ENCODE measurements at regions not wholly inside any gene's neighbourhood (a gene's known extent, or its start where the extent isn't known, plus 50 kb on each side); places are given as distances from the start of the nearest gene placed in this dataset.

GRCh38 chr20:53794529-53795115 is 201.0 kb upstream of the ZNF217 start:
- Histone ChIP-seq H3K4me2 (ENCODE audit: low read depth, low read length, poor library complexity, severe bottlenecking) (no peak overlapping the region), H3K27me3 (ENCODE audit: low read length) (no peaks in the 10 kb centered on the region), H3K79me2 (ENCODE audit: insufficient read depth, low read length) (no peaks in the 10 kb centered on the region), H3K27ac (ENCODE audit: low read depth, low read length) (no peak overlapping the region), H3K36me3 (ENCODE audit: low read length) (no peaks in the 10 kb centered on the region), H3K9ac (ENCODE audit: low read length) (no peak overlapping the region), H2AFZ (ENCODE audit: low read depth, low read length, severe bottlenecking) (no peak overlapping the region), H3K9me2 (replicated peaks; ENCODE audit: insufficient read depth, low read length) (no peaks in the 10 kb centered on the region), H4K20me1 (ENCODE audit: low read depth, low read length) (no peaks in the 10 kb centered on the region), H3K4me3 (ENCODE audit: insufficient read depth, low read length, poor library complexity, severe bottlenecking) (no peak overlapping the region), H3F3A (ENCODE audit: insufficient read depth) (no peaks in the 10 kb centered on the region), H3K9me3 (ENCODE audit: insufficient read depth, low read length) (no peaks in the 10 kb centered on the region)
- no peak for TF ChIP-seq EZH2phosphoT487 (conservative IDR thresholded peaks at IDR 0.05; ENCODE audit: low read length)
- TF ChIP-seq, protein P1, sequence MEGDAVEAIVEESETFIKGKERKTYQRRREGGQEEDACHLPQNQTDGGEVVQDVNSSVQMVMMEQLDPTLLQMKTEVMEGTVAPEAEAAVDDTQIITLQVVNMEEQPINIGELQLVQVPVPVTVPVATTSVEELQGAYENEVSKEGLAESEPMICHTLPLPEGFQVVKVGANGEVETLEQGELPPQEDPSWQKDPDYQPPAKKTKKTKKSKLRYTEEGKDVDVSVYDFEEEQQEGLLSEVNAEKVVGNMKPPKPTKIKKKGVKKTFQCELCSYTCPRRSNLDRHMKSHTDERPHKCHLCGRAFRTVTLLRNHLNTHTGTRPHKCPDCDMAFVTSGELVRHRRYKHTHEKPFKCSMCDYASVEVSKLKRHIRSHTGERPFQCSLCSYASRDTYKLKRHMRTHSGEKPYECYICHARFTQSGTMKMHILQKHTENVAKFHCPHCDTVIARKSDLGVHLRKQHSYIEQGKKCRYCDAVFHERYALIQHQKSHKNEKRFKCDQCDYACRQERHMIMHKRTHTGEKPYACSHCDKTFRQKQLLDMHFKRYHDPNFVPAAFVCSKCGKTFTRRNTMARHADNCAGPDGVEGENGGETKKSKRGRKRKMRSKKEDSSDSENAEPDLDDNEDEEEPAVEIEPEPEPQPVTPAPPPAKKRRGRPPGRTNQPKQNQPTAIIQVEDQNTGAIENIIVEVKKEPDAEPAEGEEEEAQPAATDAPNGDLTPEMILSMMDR (IDR thresholded peaks at IDR 0.05; ENCODE audit: insufficient read depth, low read length, poor library complexity, severe bottlenecking): no peak

DNA sequence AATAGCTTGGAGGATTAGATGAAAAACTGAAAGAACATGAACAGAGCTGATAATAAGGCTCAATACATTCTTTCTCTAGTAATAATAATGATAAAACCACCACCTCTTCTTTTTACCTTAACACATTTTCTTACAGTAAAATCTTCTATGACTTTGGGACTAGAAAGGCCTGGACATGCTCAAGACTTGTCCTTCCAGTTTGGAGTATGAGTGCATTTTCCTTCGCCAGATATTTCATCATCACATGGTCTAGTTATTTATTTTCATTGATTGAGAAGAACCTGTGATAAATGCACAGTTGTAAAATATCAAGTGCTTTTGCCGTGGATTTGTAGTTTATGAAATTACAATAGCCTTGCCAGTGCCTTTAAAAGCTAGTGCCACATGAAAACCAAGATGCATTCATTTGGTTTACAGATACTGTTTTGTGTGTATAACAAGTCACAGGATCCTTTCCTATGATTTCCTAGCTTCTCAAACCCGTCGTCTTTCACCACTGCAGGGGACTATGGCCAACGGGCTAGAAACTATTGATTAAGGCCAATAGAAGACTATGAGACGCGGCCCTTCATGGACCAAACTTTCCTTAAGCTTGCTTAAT is 200.2 kb upstream of the ZNF217 start:
- no peak overlapping the region for H3K27ac ChIP-seq (ENCODE audit: low read depth, low read length)

DNA sequence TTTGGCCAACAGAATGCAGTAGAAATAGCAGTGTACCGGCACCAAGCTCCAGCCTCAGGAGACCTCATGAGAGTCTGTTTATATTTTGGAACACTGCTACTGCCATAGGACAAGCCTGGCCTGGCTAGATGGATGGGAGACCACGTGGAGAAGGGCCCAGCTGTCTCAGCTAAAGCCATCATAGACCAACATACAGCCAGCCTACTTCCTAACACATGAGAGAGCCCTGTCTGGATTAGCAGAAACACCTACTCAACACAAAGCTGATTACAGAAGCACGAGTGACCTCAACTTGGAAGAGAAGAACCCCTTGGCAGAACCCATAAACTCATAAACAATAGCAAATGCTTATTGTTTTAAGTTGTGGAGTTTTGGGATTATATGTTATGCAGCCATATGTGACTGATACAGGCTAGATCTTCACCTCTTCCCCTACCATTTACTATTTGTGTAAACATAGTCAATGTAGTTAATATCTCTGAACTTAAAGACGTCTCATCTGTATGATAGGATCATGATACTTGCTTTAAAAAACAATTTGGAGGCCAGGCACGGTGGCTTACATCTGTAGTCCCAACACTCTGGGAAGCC is 199.4 kb upstream of the ZNF217 start:
- H3K4me2 ChIP-seq (ENCODE audit: low read depth, low read length, poor library complexity, severe bottlenecking): no peak overlapping the region
- H3K79me2 ChIP-seq (ENCODE audit: insufficient read depth, low read length): no peaks in the 10 kb centered on the region
- H3F3A ChIP-seq (ENCODE audit: insufficient read depth): no peaks in the 10 kb centered on the region
- H4K20me1 ChIP-seq (ENCODE audit: low read depth, low read length): no peaks in the 10 kb centered on the region
- H3K9me3 ChIP-seq (ENCODE audit: insufficient read depth, low read length): no peaks in the 10 kb centered on the region
- TF ChIP-seq EZH2phosphoT487 (conservative IDR thresholded peaks at IDR 0.05; ENCODE audit: low read length): no peak
- TF ChIP-seq, protein P1 (IDR thresholded peaks at IDR 0.05; ENCODE audit: insufficient read depth, low read length, poor library complexity, severe bottlenecking): no peak
- H2AFZ ChIP-seq (ENCODE audit: low read depth, low read length, severe bottlenecking): no peak overlapping the region
- H3K27ac ChIP-seq (ENCODE audit: low read depth, low read length): no peak overlapping the region
- no peak overlapping the region for H3K4me3 ChIP-seq (ENCODE audit: insufficient read depth, low read length, poor library complexity, severe bottlenecking)
- H3K9ac ChIP-seq (ENCODE audit: low read length): no peak overlapping the region
- no peaks in the 10 kb centered on the region for H3K9me2 ChIP-seq (replicated peaks; ENCODE audit: insufficient read depth, low read length)
- H3K36me3 ChIP-seq (ENCODE audit: low read length): no peaks in the 10 kb centered on the region
- no peaks in the 10 kb centered on the region for H3K27me3 ChIP-seq (ENCODE audit: low read length)

More for the DNA sequence above, 200.2 kb upstream of the ZNF217 start:
- H3K4me3 ChIP-seq (ENCODE audit: insufficient read depth, low read length, poor library complexity, severe bottlenecking): no peak overlapping the region
- H3K79me2 ChIP-seq (ENCODE audit: insufficient read depth, low read length): no peaks in the 10 kb centered on the region
- no peaks in the 10 kb centered on the region for H3K9me3 ChIP-seq (ENCODE audit: insufficient read depth, low read length)
- no peaks in the 10 kb centered on the region for H3F3A ChIP-seq (ENCODE audit: insufficient read depth)
- no peaks in the 10 kb centered on the region for H4K20me1 ChIP-seq (ENCODE audit: low read depth, low read length)
- no peak overlapping the region for H3K4me2 ChIP-seq (ENCODE audit: low read depth, low read length, poor library complexity, severe bottlenecking)
- H2AFZ ChIP-seq (ENCODE audit: low read depth, low read length, severe bottlenecking): no peak overlapping the region
- H3K9ac ChIP-seq (ENCODE audit: low read length): no peak overlapping the region
- H3K36me3 ChIP-seq (ENCODE audit: low read length): no peaks in the 10 kb centered on the region
- TF ChIP-seq, protein P1 (IDR thresholded peaks at IDR 0.05; ENCODE audit: insufficient read depth, low read length, poor library complexity, severe bottlenecking): no peak
- no peak for TF ChIP-seq EZH2phosphoT487 (conservative IDR thresholded peaks at IDR 0.05; ENCODE audit: low read length)
- no peaks in the 10 kb centered on the region for H3K9me2 ChIP-seq (replicated peaks; ENCODE audit: insufficient read depth, low read length)
- no peaks in the 10 kb centered on the region for H3K27me3 ChIP-seq (ENCODE audit: low read length)

Measured in SU-DHL-6 (cell line).